ENCODE measurements at regions not wholly inside any gene's neighbourhood (a gene's known extent, or its start where the extent isn't known, plus 50 kb on each side); places are given as distances from the start of the nearest gene placed in this dataset.

GRCh38 chr17:33814852-33815251 is 440.2 kb upstream of the CCL2 start:
- in situ Hi-C loops (cut with HindIII; ENCODE audit: low sequenced_read_pairs): no loop called here
- H3K4me3 ChIP-seq (ENCODE audit: low read depth, low read length): no peak overlapping the region
- TF ChIP-seq CTCF (IDR thresholded peaks at IDR 0.05; ENCODE audit: low read depth, low read length): no peak
- no peak for DNase-seq (ENCODE audit: low read depth, low spot score)

- no peak overlapping the region for H3K4me3 ChIP-seq (ENCODE audit: low read depth, low read length)
- in situ Hi-C loops (cut with HindIII; ENCODE audit: low sequenced_read_pairs): no loop called here
- no peak for TF ChIP-seq CTCF (IDR thresholded peaks at IDR 0.05; ENCODE audit: low read depth, low read length)
- DNase-seq (ENCODE audit: low read depth, low spot score): no peak
These were observed 439.0 kb upstream of the CCL2 start for GRCh38 chr17:33816036-33816435.

GRCh38 chr17:33816842-33817617 is 438.1 kb upstream of the CCL2 start:
- TF ChIP-seq CTCF (IDR thresholded peaks at IDR 0.05; ENCODE audit: low read depth, low read length): no peak
- DNase-seq (ENCODE audit: low read depth, low spot score): no peak
- in situ Hi-C loops (cut with HindIII; ENCODE audit: low sequenced_read_pairs): no loop called here
- no peak overlapping the region for H3K4me3 ChIP-seq (ENCODE audit: low read depth, low read length)

GRCh38 chr17:33819539-33819938 is 435.5 kb upstream of the CCL2 start:
- H3K4me3 ChIP-seq (ENCODE audit: low read depth, low read length): no peak overlapping the region
- DNase-seq (ENCODE audit: low read depth, low spot score): no peak
- TF ChIP-seq CTCF (IDR thresholded peaks at IDR 0.05; ENCODE audit: low read depth, low read length): no peak
- in situ Hi-C loops (cut with HindIII; ENCODE audit: low sequenced_read_pairs): no loop called here

GRCh38 chr17:33832262-33832661 is 422.8 kb upstream of the CCL2 start:
- no peak overlapping the region for H3K4me3 ChIP-seq (ENCODE audit: low read depth, low read length)
- TF ChIP-seq CTCF (IDR thresholded peaks at IDR 0.05; ENCODE audit: low read depth, low read length): no peak
- in situ Hi-C loops (cut with HindIII; ENCODE audit: low sequenced_read_pairs): no loop called here
- DNase-seq (ENCODE audit: low read depth, low spot score): no peak

- no peak for DNase-seq (ENCODE audit: low read depth, low spot score)
- H3K4me3 ChIP-seq (ENCODE audit: low read depth, low read length): no peak overlapping the region
- TF ChIP-seq CTCF (IDR thresholded peaks at IDR 0.05; ENCODE audit: low read depth, low read length): no peak
- in situ Hi-C loops (cut with HindIII; ENCODE audit: low sequenced_read_pairs): no loop called here
These were observed 417.8 kb upstream of the CCL2 start for GRCh38 chr17:33837281-33837680.
